ENCODE measurements at regions not wholly inside any gene's neighbourhood (a gene's known extent, or its start where the extent isn't known, plus 50 kb on each side); places are given as distances from the start of the nearest gene placed in this dataset.
A peak's percentile ranks its signal among the peaks of the same experiment; 100 is the strongest.

DNA sequence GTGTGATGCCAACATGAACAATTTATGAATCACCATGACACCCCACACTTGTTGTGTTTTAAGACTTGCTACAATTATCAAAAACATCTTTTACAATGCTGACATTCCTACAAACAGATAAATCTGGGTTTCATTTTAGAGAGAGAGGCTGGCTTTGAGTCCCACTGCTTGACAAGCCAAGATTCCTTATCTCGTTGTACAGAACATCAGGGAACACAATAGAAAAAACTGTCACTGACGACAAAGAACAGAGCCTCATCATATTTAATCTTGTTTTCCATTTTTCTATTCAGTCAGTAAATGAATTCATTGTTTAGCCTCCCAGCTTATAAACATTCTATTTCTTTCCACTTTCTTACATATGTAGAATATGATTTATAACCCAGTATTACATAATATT lies 461.6 kb upstream of the VSTM2A start:
- H3K4me3 ChIP-seq: no peak overlapping the region
- H3K9me3 ChIP-seq (replicated peaks in 1 of 3): no peaks in the 10 kb centered on the region
- H3K27ac ChIP-seq: no peak overlapping the region
- no peak for TF ChIP-seq POLR2A (IDR thresholded peaks at IDR 0.05)
- TF ChIP-seq, protein P1, sequence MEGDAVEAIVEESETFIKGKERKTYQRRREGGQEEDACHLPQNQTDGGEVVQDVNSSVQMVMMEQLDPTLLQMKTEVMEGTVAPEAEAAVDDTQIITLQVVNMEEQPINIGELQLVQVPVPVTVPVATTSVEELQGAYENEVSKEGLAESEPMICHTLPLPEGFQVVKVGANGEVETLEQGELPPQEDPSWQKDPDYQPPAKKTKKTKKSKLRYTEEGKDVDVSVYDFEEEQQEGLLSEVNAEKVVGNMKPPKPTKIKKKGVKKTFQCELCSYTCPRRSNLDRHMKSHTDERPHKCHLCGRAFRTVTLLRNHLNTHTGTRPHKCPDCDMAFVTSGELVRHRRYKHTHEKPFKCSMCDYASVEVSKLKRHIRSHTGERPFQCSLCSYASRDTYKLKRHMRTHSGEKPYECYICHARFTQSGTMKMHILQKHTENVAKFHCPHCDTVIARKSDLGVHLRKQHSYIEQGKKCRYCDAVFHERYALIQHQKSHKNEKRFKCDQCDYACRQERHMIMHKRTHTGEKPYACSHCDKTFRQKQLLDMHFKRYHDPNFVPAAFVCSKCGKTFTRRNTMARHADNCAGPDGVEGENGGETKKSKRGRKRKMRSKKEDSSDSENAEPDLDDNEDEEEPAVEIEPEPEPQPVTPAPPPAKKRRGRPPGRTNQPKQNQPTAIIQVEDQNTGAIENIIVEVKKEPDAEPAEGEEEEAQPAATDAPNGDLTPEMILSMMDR (IDR thresholded peaks at IDR 0.05): no peak
- no peaks in the 10 kb centered on the region for H3K36me3 ChIP-seq (replicated peaks in 1 of 2)
- 41 to 60% (median 53%) methylated on average over 2 of the region's 2 CpGs for WGBS, 4 donors
- H3K4me1 ChIP-seq (replicated peaks in 1 of 2): no peaks in the 10 kb centered on the region
- H3K27me3 ChIP-seq: no peaks in the 10 kb centered on the region
- intact Hi-C loops (cut with DNase I): no loop called here
- DNase-seq: no peak

DNA sequence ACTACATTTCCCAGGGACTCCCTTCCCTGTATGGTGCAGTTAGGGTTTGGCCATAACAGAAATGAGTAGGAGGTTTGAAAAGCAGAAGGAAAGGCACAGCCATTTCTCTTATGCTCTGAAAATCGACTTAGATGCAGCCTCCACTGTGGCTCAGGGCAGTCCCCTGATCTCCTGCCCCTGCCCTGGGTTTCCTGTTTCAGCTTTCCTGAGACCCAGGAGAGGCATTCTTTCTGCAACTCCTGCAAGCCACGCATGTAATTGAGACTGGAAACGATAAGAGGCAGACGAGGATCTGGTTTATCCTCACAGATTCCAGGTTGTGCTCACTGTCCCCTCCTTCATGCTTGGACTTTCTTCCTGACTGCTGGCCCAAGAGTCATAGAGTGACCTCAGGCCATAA lies 461.2 kb upstream of the VSTM2A start:
- no peak for TF ChIP-seq POLR2A (IDR thresholded peaks at IDR 0.05)
- TF ChIP-seq, protein P1 (IDR thresholded peaks at IDR 0.05): no peak
- no peak for DNase-seq
- intact Hi-C loops (cut with DNase I): no loop called here
- no peaks in the 10 kb centered on the region for H3K4me1 ChIP-seq (replicated peaks in 1 of 2)
- no peak overlapping the region for H3K4me3 ChIP-seq
- WGBS, 4 donors: 34 to 49% (median 38%) methylated on average over 4 of the region's 4 CpGs
- no peaks in the 10 kb centered on the region for H3K27me3 ChIP-seq
- no peaks in the 10 kb centered on the region for H3K36me3 ChIP-seq (replicated peaks in 1 of 2)
- no peaks in the 10 kb centered on the region for H3K9me3 ChIP-seq (replicated peaks in 1 of 3)
- H3K27ac ChIP-seq: peak overlapping the region in 1 of 5 donors; percentile 41

DNA sequence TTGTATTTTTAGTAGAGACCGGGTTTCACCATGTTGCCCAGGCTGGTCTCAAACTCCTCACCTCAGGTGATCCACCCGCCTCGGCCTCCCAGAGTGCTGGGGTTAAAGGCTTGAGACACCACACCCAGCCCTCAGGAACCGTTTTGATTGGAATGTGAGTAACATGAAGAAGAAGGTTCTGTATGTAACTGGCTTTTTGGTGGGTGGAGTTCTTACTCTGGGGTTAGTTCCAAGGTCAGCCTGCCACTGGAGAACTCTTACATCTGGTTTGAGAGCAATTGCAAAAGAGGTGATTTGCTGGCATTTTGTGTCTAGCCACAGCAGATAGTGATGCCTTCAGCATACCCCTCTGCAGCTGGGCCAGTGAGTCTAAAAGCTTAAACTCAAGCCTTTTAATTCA lies 457.8 kb upstream of the VSTM2A start:
- TF ChIP-seq, protein P1 (IDR thresholded peaks at IDR 0.05): no peak
- TF ChIP-seq POLR2A (IDR thresholded peaks at IDR 0.05): no peak
- no peak overlapping the region for H3K27ac ChIP-seq

DNA sequence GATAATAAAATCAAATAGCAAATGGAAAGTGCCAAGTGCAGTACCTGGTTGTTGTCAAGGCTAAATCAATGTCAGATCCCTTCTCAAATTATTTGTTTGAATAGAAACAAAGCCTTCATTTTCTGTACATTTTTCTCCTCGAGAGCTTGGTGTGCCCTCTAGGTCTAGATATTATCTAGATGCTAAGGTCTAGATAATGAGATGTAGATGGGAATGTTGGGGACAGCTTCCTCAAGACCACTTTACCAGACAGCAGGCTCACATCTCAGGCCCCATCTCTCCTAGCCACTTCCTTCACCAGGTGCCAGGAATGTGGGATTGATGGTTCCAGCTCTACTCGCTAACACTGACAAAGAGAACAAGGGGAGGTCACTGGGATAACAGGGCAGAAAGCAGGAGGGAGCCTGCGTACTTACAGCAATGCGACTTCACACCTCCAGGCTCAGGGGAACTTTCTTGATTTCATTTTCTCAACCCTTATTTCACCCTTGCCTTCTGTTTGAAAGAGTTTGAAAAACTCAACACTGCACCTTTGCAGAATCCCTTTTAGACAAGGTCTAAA lies 451.4 kb upstream of the VSTM2A start:
- no peaks in the 10 kb centered on the region for H3K36me3 ChIP-seq (replicated peaks in 1 of 2)
- TF ChIP-seq, protein P1 (IDR thresholded peaks at IDR 0.05): no peak
- TF ChIP-seq POLR2A (IDR thresholded peaks at IDR 0.05): no peak
- no peaks in the 10 kb centered on the region for H3K9me3 ChIP-seq (replicated peaks in 1 of 3)
- H3K27me3 ChIP-seq: no peaks in the 10 kb centered on the region
- H3K4me3 ChIP-seq: no peak overlapping the region
- DNase-seq: no peak
- H3K4me1 ChIP-seq (replicated peaks in 1 of 2): no peaks in the 10 kb centered on the region
- intact Hi-C loops (cut with DNase I): no loop called here
- H3K27ac ChIP-seq: no peak overlapping the region
- WGBS, 4 donors: 64 to 67% (median 65%) methylated on average over 4 of the region's 4 CpGs

More for the DNA sequence above, 457.8 kb upstream of the VSTM2A start:
- Histone ChIP-seq H3K9me3 (replicated peaks in 1 of 3) (no peaks in the 10 kb centered on the region), H3K4me3 (no peak overlapping the region), H3K36me3 (replicated peaks in 1 of 2) (no peaks in the 10 kb centered on the region), H3K4me1 (replicated peaks in 1 of 2) (no peaks in the 10 kb centered on the region), H3K27me3 (no peaks in the 10 kb centered on the region)
- 84 to 98% (median 88%) methylated on average over 4 of the region's 4 CpGs for WGBS, 4 donors
- DNase-seq: no peak
- intact Hi-C loops (cut with DNase I): no loop called here

All from adrenal gland (tissue), 9 donors.